ENCODE measurements at regions not wholly inside any gene's neighbourhood (a gene's known extent, or its start where the extent isn't known, plus 50 kb on each side); places are given as distances from the start of the nearest gene placed in this dataset.
A peak's percentile ranks its signal among the peaks of the same experiment; 100 is the strongest.
"Not testable (repeated sequence)": the region's sequence is repeated elsewhere in the genome, so short reads cannot be mapped to it uniquely, and the experiment has no call there.

- no peak for DNase-seq
These were observed 192.6 kb downstream of the TTC6 start for GRCh38 chr14:37787879-37788494.

DNA sequence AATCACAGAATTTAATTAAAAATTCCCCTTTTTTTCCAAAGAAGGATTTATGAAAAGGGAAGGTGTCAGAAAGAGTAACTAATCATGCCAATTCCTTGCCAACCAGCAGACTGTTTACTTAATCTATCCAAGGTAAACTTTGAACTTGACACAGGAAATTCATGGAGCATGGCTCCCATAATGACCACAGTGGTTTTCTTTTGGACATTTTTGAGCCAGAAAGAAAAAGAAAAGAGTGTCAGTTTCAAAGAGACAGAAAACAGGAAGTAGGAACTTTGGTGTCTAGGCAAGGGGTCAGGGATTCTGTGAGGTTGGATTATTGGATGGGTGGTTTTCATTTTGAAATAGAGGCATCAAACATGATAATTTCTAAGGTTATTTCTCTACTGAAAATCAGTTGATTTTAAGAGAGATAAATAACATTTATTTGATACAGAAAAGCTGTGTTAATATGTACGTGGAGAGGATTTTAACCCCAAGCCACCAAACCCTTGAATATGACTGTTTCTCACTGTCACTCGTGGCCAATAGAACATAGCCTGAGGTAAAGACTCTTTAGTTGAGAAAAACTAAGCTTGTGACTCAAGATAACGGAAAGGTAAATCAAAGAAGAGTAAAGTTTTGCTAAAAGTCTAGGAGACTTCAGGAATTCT is 196.1 kb downstream of the TTC6 start:
- DNase-seq = no peak

- DNase-seq = no peak
These were observed 196.7 kb downstream of the TTC6 start for GRCh38 chr14:37792124-37792523.

DNA sequence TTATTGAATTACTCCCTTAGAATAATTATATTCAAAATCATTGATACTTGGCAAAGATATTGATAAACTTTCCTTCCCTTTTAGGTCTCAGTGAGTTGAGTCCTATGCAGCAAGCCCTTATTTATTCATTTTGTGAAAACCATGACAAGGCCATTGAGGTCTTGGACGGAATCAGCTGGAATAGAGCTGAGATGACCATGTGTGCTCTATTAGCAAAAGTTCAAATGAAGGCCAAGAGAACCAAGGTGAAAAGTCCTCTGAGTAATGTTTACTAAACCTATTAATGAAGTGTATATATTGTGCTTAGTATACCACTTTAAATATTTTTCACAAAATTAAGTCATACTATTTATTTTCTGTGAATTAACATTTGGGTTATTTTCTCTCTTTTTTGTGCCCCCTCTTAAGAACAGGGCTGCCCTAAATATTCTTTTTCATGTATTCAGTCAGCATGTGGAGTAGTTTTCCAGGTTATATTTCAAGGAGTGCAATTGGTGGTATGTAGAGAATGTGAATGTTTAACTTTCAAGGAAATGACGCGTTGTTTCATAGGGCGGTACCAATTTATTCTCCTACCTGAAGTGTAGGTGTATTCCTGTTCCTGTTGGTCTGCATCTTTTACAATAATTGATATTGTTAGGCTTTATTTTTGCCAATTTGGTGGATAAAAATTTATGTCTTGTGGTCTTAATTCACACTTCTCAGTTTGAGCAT is 201.4 kb downstream of the TTC6 start:
- no peak for DNase-seq

GRCh38 chr14:37797675-37798074 is 202.2 kb downstream of the TTC6 start:
- DNase-seq = no peak

DNA sequence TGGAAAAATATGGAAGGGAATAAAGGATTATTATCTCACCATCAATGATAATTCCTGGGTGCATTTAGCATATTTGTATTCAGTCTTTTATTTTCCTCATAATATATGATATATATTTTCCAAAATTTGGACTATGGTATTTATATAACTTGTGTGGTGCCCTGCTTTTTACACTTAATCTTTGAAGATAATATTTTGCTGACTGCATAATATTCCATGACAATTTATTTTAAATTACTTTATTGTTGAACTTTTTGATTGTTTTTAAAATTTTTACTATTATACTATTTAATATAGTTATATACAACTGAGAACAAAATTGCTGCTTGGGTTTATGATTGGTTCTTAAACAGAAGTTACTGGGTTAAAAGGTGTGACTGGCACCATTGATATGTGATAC is 212.3 kb downstream of the TTC6 start:
- DNase-seq = no peak

GRCh38 chr14:37810094-37810801 is 214.8 kb downstream of the TTC6 start:
- DNase-seq = no peak

DNA sequence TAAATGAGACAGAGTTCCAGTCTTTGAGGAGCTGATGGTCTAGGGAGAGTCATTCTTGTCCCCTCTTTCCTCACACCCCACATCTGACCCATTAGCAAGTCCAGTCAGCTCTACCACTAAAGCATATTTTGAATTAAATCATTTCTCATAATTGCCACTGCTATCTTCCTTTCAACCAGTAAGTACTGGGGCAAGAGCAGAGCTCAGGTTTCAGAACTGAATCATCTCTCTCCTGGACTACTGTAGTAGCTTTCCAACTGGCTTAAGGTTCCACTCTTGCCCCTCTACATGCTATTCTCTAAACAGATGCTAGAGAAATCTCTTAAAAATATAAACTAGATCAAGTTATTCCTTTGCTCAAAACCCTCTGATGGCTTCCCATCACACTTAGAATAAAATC is 218.3 kb downstream of the TTC6 start:
- DNase-seq = no peak

DNA sequence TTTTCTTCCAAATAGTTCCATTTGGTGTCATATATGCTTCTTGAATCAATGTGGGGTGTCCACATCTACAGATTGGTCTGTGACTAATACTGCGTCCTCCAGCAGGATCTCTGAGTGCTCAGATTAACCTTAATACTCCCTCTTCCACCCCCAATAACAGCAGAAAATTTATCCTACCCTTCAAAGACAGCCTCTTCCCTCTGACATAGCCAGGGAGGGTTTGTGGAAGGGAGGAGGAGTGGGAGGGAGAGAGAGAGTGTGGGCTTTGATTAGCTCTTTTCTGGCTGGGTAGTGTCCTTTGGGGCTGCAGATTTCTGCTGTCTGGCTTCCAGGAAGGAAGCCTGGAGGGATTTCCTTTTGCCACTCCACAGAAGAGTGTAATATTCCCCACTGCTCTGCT is 220.7 kb downstream of the TTC6 start:
- DNase-seq = peak; percentile 22

DNA sequence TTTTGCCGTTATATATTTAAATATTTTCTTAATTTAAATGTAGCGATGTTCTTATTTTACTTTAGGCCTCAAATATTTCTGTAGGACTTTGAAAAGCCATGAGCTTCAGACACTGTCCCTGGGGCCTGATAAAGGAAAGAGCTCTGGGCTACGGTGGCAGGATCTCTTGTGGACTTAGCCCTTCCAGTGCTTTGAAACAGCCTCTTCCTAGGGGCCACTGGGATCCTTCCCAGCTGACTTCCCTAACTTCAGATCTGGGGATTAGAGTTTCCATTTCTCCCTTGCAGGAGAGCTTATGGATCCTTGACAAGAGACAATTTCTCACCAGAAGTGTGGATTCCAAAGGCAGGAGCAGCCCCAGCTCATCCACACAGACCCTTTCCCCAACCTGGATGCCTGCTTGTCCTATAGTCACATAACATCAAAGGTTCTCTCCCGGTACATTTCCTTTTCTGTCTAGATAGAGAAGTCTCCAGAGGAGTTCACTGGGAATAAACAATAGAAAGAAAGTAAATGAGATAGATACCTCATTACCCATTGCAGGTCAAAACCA is 221.4 kb downstream of the TTC6 start:
- no peak for DNase-seq

GRCh38 chr14:37819155-37820015 is 224.0 kb downstream of the TTC6 start:
- peak; percentile 12 for DNase-seq

DNA sequence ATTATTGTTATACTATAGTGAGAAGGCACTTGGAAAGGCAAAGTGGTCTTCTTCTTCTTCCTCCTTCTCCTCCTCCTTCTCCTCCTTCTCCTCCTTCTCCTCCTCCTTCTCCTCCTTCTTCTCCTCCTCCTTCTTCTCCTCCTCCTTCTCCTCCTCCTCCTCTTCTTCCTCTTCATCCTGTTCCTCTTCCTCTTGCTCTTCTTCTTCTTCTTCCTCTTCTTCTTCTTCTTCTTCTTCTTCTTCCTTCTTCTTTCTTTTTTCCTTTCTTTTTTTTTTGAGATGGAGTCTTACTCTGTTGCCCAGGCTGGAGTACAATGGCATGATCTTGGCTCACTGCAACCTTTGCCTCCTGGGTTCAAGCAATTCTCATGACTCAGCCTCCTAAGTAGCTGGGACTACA is 225.4 kb downstream of the TTC6 start:
- not testable (repeated sequence) for DNase-seq

DNA sequence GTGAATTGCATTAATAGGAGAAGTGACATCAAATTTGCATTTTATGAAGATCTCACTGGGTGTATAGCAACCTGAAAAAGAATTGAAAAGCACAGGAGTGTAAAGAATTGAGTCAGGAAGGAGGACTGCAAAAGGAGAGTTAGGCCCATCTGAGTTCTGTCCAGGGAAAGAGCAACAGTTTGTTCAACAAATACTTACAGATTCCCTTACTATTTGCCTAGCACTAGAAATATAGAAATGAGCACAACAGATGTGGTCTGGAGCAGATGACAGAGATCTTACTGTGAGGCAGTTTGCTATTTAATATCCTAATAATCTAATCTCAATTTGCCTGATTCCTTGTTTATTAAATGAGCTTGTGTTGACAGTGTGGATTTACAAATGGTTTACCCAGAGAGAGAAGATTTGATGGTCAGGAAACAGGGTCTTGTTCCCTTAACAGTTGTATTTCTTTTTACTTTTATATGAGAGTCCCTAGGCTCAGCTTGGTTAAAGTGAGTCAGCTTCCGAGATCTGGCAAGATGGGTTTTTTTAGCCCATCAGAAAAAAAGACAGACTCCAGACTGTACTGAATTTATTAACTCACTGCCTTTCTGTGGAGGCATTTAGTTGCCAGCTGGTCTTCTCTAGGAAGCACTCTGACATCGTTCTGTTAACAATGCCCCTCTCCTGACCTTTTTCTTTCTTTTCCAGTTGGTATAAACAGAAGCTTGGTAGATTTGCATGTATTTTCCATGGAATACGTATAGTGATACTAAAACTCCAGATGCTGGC is 229.7 kb downstream of the TTC6 start:
- DNase-seq = no peak

DNA sequence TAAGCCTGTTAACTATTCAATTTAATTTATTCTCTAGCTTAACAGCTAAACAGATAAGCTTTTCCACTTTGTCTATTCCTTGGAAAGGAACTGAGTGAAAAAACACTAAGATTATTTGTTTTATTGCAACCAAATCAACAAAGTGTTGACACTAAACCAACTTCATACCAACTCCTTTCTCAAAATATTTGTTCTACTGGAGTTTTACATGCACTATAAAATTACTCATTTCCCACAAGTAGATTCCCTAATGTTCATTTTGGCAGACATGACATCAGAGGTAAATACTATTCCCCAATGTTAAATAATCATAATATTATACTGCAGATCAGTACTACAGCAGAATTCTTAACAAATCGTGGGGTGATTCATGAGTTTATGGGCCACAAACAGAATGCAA is 231.4 kb downstream of the TTC6 start:
- DNase-seq = no peak

DNA sequence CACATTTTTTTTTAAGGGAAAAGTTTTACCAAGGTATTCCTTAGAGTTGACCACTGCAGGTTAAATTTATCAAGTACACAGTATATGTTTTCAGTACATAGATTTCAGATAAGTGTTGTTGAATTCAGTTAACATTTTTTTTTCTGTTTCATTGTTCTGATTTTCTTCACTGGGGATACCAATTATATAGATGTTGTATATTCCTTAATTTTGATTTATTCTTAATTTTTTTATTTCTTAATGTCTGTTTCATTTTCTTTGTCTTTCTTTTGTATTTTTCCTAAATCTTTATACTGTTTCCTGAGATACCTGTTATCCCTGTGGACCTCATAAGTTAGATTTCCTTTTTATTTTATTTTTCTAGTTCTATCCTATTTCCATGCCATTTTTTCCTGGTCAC is 234.8 kb downstream of the TTC6 start:
- DNase-seq = no peak

DNA sequence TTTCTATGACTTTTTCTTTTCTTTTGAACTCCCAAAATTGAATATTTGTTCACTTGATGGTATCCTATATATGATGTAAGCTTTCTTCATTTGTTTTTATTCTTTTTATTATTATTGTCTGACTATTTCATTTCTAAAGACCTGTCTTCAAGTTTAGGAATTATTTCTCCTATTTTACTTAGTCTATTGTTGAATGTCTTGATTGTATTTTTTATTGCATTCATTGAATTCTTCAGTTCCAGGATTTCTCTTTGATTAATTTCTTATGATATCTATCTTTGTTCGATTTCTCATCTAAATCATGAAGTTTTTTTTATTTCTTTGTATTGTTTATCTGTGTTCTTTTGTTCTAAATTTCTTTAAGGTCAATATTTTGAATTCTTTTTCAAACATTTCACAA is 238.8 kb downstream of the TTC6 start:
- no peak for DNase-seq

DNA sequence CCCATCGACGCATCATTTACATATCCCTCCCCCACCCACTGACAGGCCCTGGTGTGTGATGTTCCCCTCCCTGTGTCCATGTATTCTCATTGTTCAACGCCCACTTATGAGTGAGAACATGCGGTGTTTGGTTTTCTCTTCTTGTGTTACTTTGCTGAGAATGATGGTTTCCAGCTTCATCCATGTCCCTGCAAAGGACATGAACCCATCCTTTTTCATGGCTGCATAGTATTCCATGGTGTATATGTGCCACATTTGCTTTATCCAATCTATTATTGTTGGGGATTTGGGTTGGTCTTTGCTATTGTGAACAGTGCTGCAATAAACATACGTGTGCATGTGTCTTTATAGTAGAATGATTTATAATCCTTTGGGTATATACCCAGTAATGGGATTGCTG is 243.3 kb downstream of the TTC6 start:
- not testable (repeated sequence) for DNase-seq

GRCh38 chr14:37841039-37841438 is 245.6 kb downstream of the TTC6 start:
- not testable (repeated sequence) for DNase-seq

GRCh38 chr14:37842106-37842505 is 246.7 kb downstream of the TTC6 start:
- DNase-seq = no peak

GRCh38 chr14:37843954-37844607 is 248.7 kb downstream of the TTC6 start:
- no peak for DNase-seq

- DNase-seq = no peak
These were observed 249.2 kb downstream of the TTC6 start for GRCh38 chr14:37844614-37845013.

All from eye (tissue), 1 donor.